Stimulated activated CD8-positive, alpha-beta memory T cell treated with anti-CD3 and anti-CD28 coated beads, Interleukin-4, amount 100 ng/mL, for 48 hours (primary cell): ENCODE measurements at regions not wholly inside any gene's neighbourhood (a gene's known extent, or its start where the extent isn't known, plus 50 kb on each side); places are given as distances from the start of the nearest gene placed in this dataset.

ENCODE experiments used
- DNase-seq: peaks from one replicate; pipeline ENCODE4 v3.0.0-alpha.2; 2020

DNA sequence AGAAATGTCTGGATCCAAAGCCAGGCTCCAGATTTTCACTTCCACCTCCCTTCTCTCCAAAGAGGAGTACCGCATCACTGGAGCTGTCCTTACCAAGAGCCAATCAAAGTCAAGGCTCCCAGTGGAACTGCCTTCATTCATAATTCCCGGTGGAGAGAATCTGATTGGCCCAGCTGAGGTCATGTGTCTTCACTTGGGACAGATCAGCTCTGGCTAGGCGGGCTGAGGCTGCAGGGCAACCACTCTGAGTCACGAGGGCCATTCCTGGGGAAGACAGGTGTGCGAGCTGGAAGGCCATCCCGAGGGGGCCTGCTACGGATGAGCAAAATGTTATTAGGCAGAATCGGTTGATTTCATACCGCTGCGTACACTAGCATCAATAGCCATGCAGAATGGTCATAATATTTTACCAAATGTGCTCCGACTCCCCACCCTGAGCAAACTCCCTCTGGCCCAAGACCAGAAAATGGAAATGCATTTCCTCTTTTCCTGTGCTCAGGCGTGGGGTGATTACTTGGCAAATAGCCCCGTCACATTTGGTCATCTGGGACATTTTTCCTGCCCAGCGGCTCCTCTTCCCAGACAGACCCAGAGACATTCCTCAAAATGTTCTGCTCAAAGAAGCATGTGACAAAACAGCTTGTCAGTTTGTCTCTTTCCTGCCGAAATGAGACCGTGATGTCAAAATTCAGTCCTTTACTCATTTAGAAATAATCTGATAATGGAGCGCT, 111.1 kb downstream of the AIPL1 start:
- no peak for DNase-seq

DNA sequence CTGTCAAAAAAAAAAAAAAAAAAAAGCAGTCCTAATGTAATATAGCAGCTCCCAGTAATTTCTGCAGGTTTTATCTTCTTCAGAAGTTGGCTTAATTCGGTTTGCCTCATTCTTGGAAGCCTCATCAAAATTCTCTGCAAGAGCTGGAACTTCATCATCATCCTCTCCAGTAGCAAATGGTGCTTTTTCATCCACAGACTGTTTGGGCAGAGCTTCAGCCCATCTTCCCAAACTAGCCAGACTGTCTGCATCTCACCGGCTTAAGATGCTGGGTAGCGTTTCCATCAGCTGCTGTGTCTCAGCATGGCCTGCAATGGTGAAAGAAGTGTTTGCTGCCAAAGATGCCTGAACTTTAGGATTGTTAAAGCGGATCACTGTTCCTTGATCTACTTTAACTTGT, 112.6 kb downstream of the AIPL1 start:
- DNase-seq, result no peak

DNA sequence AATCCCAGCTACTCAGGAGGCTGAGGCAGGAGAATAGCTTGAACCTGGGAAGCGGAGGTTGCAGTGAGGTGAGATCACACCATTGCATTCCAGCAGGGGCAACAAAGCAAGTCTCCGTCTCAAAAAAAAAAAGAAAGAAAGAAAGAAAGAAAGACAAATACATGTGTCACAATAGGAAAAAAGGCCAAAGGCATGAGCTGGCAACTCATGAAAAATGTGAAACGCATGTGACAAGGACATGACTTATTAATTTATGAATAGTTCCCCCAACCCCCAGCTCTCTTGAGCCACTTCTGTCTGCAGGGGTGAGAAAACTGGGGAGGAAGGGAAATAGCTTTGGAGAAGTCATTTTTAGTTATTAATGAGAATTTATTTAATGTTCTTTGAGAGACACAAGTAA, 120.6 kb downstream of the AIPL1 start:
- DNase-seq, result no peak

DNA sequence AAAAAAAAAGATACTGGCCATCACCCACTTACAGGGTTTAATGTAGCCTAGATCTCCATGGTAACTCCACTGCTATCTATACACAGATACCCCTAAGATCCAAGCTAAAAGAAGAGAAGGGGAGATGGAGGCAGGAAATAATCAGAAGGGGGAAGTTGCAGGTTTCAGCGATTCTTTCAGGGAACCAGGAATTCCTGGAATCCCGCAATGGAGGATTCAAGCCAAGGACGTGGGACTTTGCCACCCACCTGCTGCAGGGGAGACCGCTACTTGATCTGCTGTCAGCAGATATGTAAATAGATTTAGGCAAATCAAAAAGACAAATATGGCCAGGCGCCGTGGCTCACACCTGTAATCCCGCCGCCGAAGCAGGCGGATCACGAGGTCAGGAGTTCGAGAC, 121.1 kb downstream of the AIPL1 start:
- DNase-seq, result no peak

DNA sequence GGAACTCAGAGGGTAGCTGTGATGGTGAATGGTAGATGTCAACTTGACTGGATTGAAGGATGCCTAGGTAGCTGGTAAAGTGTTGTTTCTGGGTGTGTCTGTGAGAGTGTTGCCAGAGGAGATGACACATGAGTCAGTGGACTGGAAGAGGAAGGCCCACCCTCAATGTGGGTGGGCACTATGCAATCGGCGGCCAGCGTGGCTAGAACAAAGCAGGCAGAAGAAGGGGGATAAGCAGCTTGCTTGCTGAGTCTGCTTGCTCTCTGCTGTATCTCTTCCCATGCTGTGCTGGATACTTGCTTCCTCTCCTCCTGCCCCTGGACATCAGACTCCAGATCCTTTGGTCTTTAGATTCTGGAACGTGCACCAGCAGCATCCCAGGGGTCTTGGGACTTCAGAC, 128.1 kb downstream of the AIPL1 start:
- no peak for DNase-seq

DNA sequence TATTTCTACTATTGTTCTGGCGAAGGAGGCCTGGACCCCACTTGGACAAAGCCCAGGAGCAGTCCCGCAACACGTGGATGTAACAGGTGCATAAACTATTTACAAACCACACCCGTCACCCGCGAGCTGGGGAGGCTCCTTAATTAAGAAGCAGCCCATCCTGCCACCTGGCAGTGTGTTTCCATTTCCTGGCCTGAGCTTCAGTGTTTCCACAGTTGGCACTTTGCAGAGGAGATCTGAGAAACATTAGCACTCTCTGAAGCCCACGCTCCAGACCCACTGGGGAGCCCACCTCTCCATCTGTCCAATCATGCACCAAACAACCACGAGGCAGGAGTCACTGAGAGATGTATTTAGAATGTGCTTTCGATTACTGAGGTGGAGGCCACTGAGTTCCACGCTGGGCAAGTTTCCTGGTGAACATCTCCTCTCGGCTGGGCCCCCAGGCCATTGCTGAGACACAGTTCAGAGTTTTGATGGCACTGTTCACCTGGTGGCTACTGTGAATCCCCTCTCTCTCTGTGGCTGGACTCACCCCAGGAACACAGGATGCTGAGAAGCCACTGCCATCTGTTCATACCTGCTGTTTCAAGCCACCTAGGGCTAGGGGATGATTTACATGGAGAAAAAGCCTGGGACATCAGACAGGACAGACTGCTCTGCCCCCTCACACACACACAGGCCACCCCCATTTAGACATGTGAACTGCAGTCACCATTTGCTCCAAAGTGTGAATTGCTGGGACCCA, 129.1 kb downstream of the AIPL1 start:
- DNase-seq, result no peak

DNA sequence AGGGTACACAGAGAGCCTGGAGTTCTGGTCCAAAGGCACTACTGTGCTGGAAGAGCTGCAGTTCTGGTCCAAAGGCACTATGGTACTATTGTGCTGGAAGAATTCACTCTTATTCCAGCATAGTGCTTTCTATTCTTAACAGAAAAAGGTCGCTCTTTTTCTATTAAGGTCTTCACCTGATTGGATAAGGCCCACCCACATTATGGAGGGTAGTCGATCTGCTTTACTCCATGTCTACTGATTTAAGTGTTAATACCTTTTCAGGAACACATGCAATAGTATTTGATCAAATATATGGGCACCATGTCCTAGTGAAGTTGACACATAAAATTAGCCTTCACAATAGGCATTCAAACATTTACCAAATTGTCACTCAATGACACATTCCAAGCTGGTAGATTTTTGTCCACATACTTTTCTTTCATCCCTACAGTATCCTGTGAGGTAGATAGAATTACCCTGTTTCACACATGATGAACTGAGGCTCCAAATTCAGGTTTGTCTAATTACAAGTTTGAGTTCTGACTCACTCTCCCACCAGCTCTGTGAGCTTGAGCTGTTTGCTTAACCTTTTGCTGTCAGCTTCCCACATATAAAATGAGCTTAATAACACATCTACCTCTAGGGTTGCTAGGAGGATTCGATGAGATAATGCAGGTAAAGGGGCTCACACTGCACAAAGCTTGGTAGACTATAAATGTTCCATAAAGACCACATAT, 129.9 kb downstream of the AIPL1 start:
- no peak for DNase-seq

DNA sequence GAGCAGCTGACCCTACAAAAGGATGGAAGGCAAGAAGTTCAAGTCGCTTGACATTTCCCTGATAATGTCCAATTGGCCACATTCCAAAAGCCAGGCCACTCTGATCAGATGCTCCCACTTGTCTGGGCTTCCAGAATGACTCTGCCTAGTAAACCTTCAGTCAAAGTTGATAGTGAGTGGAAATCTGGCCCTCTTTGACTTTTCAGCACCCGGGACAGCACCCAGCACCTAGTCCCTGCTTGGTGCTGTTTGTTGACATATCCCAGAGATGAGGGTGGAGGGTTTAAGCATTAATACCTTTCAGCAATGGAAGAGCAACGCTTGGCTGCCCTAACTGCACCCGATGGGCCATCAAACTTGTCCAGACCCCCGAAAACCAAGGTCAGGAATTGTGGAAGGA, 131.3 kb downstream of the AIPL1 start:
- DNase-seq, result peak; percentile 33

DNA sequence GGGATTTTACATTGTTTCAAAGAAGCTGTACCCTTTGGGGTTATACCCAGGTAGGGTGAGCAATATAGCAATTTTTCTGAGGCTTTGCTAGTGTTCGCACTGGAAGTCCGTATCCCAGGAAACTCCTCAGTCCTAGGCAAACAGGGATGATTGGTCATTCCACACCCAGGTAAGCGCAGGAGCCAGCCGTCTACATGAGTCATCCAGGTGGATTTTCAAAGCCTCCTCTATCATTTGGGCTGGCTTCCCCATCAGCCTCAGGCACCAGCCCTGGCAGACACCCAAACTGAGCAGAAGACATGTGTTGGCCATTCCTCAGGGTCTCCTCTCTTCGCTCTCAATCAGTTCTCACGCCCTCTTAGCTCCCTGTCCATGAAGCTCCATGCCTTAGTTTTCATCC, 135.6 kb downstream of the AIPL1 start:
- DNase-seq, result no peak

DNA sequence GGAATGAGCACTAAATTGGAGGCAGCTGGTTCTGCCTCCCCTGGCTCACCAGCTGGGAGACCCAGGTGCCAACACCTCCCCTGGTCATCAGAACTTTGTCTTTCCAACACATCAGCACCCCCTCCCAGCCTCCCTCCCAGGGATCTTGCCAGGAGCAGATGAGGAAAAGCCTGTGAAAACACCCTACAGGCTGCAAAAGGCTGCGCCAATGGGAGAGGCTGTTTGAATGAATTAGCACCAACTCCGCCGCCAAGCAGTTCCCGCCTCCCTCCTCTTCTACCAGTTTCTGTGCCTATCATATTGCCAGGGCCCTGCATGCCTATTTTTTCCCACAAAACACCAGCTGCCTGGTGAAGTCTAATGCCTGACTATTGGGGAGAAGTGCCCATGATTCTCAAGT, 137.0 kb downstream of the AIPL1 start:
- no peak for DNase-seq

DNA sequence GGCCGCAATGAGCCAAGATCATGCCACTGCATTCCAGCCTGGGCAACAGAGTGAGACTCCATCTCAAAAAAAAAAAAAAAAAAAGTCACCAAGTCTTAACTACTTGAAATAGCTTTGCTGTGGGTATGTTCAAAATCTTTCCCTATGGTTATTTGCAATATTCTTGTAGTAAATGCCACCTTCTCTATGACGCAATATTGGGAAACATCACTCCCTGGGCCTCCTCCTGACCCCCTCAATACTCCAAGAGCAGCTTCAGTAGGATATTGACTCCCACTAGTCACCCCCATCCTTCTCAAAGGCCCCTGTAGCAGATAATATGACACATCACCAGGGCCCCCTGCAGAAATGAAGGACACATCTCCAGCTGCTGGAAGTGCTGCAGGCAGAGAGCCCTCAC, 137.8 kb downstream of the AIPL1 start:
- DNase-seq, result no peak

DNA sequence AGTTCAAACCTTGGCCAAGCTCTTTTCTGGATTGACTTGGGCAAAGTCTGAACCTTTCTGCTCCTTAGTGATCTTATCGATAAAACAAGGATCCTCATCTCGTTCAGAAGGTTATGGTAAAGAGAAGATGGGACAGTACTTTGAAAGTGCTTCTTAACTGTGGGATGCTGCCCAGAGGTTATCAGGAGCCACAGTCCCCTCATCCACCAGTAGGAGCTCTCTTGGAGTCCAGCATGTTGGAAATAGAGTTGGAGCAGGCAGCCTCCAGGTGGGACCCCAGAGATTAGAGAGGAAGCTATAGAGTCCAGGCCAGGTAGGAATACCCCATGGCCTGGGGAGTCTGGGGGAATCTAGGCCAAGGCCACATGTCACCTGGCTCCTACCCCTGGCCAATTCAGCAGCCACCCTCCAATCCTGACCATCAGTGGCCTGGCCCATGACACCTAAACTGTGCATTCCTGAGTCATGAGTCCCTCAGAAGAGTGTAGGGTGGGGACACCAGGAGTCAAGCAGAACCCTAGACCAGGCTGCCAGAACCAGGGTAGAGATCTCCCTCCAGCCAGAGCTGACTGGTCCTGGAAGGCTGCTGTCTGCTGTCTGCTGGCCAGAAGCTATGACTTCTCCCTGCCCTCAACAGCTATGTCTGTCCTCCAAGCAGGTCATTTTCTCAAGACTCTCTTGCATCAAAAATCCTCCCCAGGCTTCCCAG, 144.3 kb downstream of the AIPL1 start:
- DNase-seq, result no peak

DNA sequence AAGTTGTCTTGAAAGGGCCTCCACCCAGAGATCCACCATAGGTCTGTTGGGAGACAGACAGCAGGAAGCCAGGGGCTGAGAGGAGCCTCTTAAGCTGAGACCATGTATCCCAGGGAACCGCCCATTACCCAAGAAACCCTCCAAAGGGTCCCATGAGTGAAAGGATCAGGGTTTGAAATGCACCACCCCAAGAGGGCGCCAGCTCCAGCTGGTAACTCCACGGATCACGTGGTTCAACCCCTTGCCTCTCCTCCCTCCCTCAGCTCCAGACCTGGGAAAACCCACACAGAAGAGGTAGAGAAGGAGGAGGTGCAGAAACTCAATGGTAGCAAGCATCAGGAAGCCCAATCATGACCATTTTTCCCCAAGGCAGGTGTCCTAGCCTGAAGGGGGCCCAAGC, 148.7 kb downstream of the AIPL1 start:
- DNase-seq, result peak; percentile 28

DNA sequence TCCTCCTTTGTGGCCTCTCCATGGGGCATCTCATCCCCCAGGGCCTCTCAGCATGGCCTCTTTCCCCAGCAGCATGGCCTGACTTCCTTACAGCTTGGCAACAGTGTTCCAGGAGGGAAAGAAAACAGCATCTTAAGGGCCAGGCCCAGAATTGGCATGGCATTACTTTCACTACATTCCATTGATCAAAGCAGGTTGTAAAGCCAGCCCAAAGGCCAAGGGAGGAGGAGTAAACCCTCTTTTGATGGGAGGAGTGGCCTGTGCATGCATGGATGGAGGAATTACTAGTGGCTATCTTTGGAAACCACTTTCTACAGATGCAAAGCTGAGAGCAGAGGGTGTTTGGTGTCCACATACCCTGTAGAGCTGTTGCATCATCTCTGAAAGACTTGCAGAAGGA, 149.4 kb downstream of the AIPL1 start:
- no peak for DNase-seq

DNA sequence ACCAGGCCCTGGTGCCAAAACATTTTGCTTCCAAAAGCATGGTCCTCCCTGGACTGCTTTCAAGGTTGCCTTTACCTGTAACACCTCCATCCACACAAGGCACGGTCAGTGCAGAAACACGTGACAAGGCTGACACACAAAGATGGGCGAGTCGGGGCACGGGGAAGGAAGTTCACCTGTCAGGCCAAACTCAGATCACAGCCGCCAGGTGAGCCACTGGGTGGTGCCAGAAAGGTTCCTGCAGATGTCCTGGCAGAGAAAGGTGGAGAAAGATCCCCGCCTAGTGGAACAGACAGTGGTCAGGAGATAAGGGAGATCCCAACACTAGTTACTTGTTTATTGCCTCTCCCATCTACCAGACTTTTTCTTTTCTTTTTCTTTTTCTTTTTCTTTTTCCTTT, 155.3 kb downstream of the AIPL1 start:
- DNase-seq, result no peak

DNA sequence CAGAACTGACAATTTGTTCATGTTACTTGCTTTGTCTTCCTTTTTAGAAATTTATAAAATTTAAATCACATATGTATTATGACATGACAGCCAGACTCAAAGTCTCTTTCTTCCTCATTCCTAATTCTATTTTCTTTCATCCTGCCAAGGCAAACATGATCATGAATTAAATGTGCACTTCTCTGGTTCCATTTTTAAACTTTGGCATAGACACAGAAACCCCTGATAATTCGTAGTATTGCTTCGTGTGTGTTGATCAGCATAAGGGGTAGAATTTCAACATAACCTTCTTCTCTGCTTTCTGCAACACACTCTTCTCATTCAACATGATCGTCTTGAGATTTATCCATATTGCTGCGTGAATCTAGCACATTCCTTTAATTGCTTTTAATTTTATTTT, 156.5 kb downstream of the AIPL1 start:
- no peak for DNase-seq

DNA sequence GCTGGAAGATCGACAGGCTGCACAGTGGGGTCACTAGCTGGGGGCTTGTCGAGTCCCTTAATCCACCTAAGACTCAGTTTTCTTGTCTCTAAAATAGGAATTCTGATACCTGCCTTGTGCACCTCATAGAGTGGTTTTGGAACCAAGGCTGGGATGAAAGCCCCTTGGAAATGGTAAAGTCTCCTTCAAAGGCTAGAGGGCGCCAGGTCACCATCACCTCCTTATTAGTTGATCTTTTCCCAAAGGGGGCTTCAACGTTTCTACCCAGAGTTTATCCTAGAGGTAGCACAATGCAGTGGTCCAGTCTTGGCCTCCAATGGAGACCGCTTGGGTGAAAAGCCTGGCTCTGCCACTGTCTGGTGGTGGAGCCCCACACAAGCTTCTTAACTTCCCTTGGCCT, 158.2 kb downstream of the AIPL1 start:
- no peak for DNase-seq

DNA sequence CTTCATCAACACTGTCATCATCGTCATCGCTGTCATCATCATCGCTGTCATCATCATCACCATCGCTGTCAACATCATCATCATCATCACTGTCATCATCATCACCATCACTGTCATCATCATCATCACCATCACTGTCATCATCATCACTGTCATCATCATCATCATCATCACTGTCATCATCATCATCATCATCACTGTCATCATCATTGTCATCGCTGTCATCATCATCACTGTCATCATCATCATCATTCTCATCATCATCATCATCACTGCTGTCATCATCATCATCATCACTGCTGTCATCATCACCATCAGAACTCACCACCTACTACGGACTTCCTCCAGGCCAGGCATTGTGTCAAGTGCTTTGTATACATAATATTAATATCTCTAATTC, 160.6 kb downstream of the AIPL1 start:
- DNase-seq, result no peak

DNA sequence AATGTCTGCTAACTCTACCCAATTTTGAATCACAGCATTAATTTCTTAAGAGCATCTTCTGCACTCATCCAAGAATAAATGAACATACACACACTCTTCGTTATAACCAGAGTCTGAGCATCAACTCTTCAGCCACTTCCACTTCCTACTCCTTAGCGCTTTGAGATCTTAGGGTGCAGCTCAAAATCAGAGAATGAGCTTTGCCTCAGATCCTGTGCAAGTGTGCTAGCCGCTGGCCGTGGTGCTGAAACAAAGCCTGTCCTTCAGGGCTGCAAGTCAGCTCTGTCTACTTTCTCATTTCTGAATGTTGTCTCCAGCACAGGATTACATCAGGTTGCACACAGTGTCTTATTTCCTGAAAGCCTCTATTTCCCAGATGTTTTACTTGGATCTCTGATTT, 165.4 kb downstream of the AIPL1 start:
- peak; percentile 48 for DNase-seq

DNA sequence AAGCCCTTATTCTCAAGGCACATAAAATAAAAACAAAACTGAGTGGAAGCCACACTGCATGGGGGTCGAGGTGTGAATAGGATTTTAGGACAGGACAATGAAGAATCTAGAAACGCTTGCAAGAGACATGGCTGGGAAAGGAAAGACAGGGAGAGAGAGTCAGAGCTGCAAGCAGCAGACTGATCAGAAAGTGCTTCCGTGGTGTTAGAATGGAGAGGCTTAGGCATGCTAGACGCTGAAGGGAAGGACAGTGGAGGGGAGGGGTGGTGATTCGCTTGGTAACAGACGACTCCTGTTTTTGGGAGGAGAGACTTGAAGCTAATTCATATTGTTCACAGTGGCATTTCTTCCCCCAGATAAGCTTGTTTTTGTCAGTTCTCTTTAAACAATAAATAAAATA, 173.5 kb downstream of the AIPL1 start:
- DNase-seq, result no peak

DNA sequence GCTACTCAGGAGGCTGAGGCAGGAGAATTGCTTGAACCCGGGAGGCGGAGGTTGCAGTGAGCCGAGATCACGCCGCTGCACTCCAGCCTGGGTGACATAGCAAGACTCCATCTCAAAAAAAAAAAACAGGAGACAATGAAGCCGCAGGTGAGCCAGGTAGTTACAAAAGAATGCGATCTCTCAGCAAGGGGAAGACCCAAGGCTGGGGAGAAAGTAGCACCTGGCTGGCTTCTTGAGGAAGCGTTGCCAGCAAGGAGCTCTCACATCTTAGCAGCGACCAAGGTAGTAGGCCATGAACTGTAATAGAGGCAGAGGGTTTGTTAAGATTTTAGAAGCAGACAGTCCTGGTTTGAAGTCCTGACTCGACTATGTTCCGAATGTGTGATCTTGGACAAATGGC, 175.0 kb downstream of the AIPL1 start:
- DNase-seq, result no peak

DNA sequence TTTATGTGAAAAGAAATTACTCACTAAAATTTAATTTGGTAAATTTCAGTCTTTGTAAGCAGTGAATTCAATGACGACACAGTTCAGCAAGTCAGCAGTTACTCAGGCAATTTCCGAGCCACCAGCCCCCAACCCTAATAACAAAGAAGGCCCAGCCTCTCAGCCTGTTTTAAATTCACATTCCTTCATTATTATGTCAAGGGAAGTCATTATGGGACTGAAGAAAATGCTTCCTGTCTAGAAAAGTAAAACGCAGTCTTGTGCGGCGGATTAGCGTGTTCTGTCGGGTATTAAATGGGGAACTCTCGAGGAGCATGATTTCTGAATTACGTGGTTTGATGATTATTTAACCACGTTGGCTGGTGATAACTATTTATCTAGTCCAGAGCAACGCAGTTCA, 177.6 kb downstream of the AIPL1 start:
- DNase-seq, result no peak

DNA sequence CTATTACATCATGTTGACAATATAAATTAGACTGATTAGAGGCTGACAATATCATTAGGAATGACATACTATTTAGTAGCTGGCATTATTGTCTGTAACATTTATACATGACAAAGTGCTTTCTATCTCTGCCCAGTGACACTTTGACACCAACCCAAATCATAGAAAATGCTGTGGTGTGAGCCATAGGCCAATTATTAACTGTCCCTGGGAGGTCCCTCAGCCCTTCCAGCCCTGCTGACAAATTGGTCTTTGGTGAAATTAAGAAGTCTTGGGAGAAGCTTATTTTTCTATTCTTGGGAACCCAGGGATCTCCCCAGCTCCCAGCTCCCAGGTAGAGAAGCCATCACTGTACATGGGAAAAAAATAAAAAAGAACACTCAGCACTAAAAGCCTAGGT, 179.6 kb downstream of the AIPL1 start:
- no peak for DNase-seq

DNA sequence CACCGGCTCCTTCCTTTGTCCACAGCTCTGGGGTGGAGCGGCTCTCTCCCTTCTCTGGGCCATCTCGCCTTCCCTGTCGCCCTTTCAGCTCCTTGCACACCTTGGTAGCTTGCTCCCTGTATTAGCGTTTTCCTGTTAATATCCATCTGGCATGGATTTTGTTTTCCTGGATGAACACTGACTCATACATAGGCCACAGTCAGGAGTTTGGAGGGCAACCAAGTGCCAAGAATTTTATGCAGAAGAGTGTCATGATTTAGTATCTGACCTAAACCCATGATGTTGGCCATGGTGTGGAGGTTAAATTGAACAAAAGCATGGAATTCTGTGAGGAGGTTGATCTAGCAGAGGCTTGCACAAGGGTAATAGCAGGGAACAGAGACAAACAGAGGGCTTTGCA, 180.9 kb downstream of the AIPL1 start:
- no peak for DNase-seq
